Lower leg skin (tissue), 4 donors: ENCODE measurements at regions not wholly inside any gene's neighbourhood (a gene's known extent, or its start where the extent isn't known, plus 50 kb on each side); places are given as distances from the start of the nearest gene placed in this dataset.

Source experiments
- DNase-seq, 2 donors: peaks; one replicate each; pipeline ENCODE4 v3.0.0-alpha.2; 2019; ENCODE audit warnings: low spot score in 2 of 2
- H3K4me3 ChIP-seq: fragments of 200-600 bp; sonication (generic); 2 replicates; pipeline ENCODE4 v1.5.1; 2017; ENCODE audit warnings: mild to moderate bottlenecking, low read depth; ENCODE audit not compliant: poor library complexity, severe bottlenecking
- POLR2A ChIP-seq, 2 donors: fragments of 450-650 bp; IDR thresholded peaks; one replicate each; pipeline ENCODE4 v1.6.1; 2016 to 2017; ENCODE audit warnings: antibody characterized with exemption in 2 of 2, mild to moderate bottlenecking in 1 of 2, moderate library complexity in 1 of 2
- WGBS, 2 donors: methylation state at CpG; one replicate each; pipeline ENCODE4 v1.1.5; 2018; 5-methylcytosine and 5-hydroxymethylcytosine counted together
- intact Hi-C: fragments of 100-400 bp; cut with DNase I; formaldehyde crosslinking; loops from one replicate; pipeline ENCODE4 v1.15.0; 2023; ENCODE audit warnings: low total_unique reads
- TF ChIP-seq, protein P1 (sequence below), 3 donors: fragments of 450-650 bp; IDR thresholded peaks; one replicate each; pipeline ENCODE4 v1.5.1; 2016; ENCODE audit warnings: antibody characterized with exemption in 3 of 3, mild to moderate bottlenecking in 3 of 3, moderate library complexity in 2 of 3

DNA sequence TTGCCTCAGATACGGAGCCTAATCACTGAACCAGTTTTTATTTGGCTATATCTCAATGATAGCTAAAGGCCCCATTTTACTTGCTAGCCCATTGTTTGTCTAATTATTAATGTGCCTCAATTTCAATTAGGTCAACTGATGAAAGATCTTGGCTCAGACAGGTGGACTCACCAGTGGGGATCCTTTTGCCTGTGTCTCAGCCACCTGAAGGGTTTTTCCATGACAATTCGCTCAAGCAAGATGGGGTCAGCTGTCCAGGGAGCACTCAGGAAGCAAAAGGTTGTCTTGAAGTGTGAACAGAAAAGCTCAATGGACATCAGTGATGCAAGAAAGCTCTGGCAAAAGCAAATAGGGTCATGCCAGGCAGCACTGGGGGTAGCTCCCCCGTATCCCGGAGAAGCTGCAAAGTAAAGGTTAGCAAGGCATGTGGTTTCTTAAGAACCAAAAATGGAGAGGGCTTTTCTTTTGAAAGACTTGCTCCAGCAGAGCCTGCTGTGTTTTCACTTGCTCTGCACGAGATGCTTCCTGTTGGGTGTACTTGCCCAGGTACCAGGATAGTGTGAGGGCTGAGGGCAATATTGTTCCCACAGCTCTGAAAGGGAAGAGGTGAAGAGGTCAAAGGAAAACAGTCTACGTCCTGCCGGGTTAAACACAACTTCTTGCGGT, 541.2 kb upstream of the CDH5 start:
- no peak for DNase-seq
- no peak overlapping the region for H3K4me3 ChIP-seq
- TF ChIP-seq POLR2A (IDR thresholded peaks at IDR 0.05): no peak
- TF ChIP-seq, protein P1, sequence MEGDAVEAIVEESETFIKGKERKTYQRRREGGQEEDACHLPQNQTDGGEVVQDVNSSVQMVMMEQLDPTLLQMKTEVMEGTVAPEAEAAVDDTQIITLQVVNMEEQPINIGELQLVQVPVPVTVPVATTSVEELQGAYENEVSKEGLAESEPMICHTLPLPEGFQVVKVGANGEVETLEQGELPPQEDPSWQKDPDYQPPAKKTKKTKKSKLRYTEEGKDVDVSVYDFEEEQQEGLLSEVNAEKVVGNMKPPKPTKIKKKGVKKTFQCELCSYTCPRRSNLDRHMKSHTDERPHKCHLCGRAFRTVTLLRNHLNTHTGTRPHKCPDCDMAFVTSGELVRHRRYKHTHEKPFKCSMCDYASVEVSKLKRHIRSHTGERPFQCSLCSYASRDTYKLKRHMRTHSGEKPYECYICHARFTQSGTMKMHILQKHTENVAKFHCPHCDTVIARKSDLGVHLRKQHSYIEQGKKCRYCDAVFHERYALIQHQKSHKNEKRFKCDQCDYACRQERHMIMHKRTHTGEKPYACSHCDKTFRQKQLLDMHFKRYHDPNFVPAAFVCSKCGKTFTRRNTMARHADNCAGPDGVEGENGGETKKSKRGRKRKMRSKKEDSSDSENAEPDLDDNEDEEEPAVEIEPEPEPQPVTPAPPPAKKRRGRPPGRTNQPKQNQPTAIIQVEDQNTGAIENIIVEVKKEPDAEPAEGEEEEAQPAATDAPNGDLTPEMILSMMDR (IDR thresholded peaks at IDR 0.05): no peak
- intact Hi-C loops: no loop called here
- WGBS, 2 donors: 73 to 82% methylated on average over 8 of the region's 8 CpGs

- TF ChIP-seq, protein P1 (IDR thresholded peaks at IDR 0.05): no peak
- no peak for TF ChIP-seq POLR2A (IDR thresholded peaks at IDR 0.05)
- 87 to 95% methylated on average over 2 of the region's 2 CpGs for WGBS, 2 donors
- no peak overlapping the region for H3K4me3 ChIP-seq
- intact Hi-C loops: no loop called here
- no peak for DNase-seq
Observed at GRCh38 chr16:65822148-65822547, 544.3 kb upstream of the CDH5 start.

DNA sequence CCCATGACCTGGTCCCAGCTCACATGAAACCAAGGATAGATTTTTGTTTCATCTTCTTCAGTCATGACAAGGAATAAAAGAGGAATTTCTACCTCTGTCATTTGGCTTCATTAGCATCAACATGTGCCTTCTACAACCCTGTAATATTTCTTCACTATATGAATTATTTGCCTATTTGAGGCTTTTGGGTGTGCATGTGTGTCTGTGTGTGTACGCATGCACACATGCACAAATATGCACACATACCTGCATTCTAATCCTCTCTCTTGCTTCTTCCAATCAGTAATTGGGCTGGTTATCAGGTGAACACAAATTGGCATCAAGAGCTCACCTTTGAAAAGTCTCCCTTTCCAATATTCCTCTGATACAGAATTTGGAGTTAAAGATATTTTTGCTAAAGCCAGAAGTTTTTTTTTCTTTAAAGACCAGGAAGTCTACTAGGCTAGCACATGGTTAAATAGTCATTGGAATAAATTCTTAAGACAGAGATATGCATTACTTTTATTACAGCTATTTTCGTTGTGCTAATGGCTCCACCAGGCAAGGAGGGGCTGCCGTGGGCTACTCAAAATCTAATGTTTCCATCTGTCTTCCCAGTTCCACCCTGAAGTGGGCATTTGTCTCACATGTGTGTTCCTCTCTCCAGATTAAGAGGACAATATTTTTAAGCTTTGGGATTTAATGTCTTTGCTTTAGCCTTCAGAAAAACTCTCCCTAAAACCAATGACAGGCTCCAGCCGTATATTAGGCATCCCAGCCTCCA, 547.2 kb upstream of the CDH5 start:
- WGBS, 2 donors: 67 to 73% methylated on average over 4 of the region's 4 CpGs
- no peak overlapping the region for H3K4me3 ChIP-seq
- DNase-seq: no peak
- TF ChIP-seq POLR2A (IDR thresholded peaks at IDR 0.05): no peak
- TF ChIP-seq, protein P1 (IDR thresholded peaks at IDR 0.05): no peak
- intact Hi-C loops: no loop called here

GRCh38 chr16:65817799-65818198, 548.7 kb upstream of the CDH5 start:
- intact Hi-C loops: no loop called here
- no peak for DNase-seq
- H3K4me3 ChIP-seq: no peak overlapping the region
- WGBS, 2 donors: 83 to 88% methylated on average over 2 of the region's 2 CpGs
- TF ChIP-seq, protein P1 (IDR thresholded peaks at IDR 0.05): no peak
- TF ChIP-seq POLR2A (IDR thresholded peaks at IDR 0.05): no peak

GRCh38 chr16:65817066-65817465, 549.4 kb upstream of the CDH5 start:
- H3K4me3 ChIP-seq: no peak overlapping the region
- intact Hi-C loops: no loop called here
- 87 to 89% methylated on average over 3 of the region's 3 CpGs for WGBS, 2 donors
- TF ChIP-seq, protein P1 (IDR thresholded peaks at IDR 0.05): no peak
- no peak for TF ChIP-seq POLR2A (IDR thresholded peaks at IDR 0.05)
- no peak for DNase-seq
